ENCODE measurements at regions not wholly inside any gene's neighbourhood (a gene's known extent, or its start where the extent isn't known, plus 50 kb on each side); places are given as distances from the start of the nearest gene placed in this dataset.

DNA sequence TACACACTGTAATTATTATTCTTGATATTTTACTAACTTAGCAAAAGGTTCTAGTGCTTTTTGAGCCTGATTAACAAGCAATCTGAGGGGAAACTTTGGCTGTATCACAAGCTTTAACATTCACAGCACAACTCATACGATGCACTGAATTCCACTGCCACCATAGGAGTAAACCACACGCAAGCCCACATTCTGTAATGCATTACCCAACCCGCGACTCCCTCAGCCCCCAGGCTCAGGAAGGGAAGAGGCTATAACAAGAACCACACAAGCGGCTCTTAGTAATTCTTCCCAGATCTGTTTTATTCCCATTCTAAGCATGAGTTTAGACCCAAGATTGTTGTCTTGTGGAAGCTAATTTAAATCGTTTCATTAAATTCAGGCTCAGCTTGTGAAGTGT is 138.5 kb upstream of the TBL1X start:
- Histone ChIP-seq H3K4me3 (no peak overlapping the region), H3K4me1 (no peaks in the 10 kb centered on the region), H3K27me3 (no peaks in the 10 kb centered on the region), H3K27ac (no peak overlapping the region), H3K9me3 (no peaks in the 10 kb centered on the region), H3K36me3 (no peaks in the 10 kb centered on the region)
- TF ChIP-seq POLR2A (IDR thresholded peaks at IDR 0.05), result no peak
- TF ChIP-seq, protein P1, sequence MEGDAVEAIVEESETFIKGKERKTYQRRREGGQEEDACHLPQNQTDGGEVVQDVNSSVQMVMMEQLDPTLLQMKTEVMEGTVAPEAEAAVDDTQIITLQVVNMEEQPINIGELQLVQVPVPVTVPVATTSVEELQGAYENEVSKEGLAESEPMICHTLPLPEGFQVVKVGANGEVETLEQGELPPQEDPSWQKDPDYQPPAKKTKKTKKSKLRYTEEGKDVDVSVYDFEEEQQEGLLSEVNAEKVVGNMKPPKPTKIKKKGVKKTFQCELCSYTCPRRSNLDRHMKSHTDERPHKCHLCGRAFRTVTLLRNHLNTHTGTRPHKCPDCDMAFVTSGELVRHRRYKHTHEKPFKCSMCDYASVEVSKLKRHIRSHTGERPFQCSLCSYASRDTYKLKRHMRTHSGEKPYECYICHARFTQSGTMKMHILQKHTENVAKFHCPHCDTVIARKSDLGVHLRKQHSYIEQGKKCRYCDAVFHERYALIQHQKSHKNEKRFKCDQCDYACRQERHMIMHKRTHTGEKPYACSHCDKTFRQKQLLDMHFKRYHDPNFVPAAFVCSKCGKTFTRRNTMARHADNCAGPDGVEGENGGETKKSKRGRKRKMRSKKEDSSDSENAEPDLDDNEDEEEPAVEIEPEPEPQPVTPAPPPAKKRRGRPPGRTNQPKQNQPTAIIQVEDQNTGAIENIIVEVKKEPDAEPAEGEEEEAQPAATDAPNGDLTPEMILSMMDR (IDR thresholded peaks at IDR 0.05), result no peak
- no peak for DNase-seq

DNA sequence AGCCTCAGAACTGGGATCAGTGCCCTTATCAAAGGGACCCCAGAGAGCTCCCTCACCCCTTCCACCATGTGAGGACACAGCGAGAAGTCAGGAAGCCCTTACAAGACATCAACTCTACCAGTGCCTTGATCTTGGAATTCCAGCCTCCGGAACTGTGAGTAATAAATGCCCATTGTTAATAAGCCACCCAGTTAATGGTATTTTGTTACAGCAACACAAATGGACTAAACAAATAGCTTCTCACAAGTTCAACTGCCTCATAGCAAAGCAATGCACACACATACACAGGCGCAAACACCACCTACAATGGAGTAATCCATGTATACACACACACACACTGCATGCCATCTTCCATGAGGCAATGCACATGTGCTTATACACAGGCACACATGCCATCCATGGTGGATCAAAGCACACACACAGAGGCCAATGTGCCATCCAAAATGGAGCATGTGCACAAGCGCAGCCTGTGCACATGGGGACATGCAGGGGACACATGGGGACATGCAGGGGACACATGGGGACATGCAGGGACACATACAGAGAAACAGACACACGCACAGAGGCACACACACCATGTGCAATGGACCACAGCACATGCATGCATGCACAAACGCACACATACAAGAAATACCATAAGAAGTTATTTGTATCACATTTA is 137.6 kb upstream of the TBL1X start:
- Histone ChIP-seq H3K36me3 (no peaks in the 10 kb centered on the region), H3K4me3 (no peak overlapping the region), H3K27ac (no peak overlapping the region), H3K4me1 (no peaks in the 10 kb centered on the region), H3K27me3 (no peaks in the 10 kb centered on the region), H3K9me3 (no peaks in the 10 kb centered on the region)
- DNase-seq, result no peak
- no peak for TF ChIP-seq POLR2A (IDR thresholded peaks at IDR 0.05)
- TF ChIP-seq, protein P1 (IDR thresholded peaks at IDR 0.05), result no peak

DNA sequence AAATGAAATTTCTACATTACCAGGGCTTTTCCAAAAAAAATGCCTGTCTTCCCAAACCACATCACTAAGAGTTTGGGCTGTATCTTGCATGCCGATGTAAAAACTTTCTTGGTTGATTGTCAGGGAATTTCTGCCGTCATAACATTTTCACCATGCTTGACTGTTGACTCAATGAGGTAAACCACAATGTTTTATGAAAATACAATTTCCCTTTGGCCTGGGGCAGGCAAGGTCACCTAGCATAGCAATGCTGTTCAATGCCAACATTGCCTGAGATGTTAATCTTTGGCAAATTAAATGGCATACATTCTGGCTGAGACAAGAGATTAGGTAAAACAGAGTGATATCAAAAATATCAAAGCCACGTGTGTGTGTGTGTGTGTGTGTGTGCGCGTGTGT is 137.1 kb upstream of the TBL1X start:
- TF ChIP-seq POLR2A (IDR thresholded peaks at IDR 0.05), result no peak
- TF ChIP-seq, protein P1 (IDR thresholded peaks at IDR 0.05), result no peak
- H3K9me3 ChIP-seq, result no peaks in the 10 kb centered on the region
- H3K4me3 ChIP-seq, result no peak overlapping the region
- no peaks in the 10 kb centered on the region for H3K36me3 ChIP-seq
- H3K27me3 ChIP-seq, result no peaks in the 10 kb centered on the region
- H3K27ac ChIP-seq, result no peak overlapping the region
- DNase-seq, result no peak
- H3K4me1 ChIP-seq, result no peaks in the 10 kb centered on the region

DNA sequence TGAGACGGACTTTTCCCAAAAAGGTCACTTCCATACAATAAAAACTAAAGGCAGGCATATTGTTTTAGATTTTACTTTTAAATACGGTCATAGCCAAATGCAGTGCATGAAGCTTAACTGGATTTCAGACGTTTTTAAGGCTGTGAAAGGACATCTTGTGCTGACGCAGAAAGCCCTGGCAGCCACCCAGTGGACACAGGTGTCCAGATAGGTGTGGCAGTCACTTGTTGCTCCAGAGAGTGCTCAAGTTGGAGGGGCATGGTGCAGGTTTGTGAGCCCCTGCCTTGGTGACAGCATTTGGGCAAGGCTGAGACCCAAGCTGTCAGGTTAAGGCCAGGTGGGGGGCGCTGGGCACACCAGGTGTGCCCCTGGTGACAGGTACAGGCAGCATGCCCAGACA is 135.8 kb upstream of the TBL1X start:
- Histone ChIP-seq H3K27ac (no peak overlapping the region), H3K4me3 (no peak overlapping the region), H3K4me1 (no peaks in the 10 kb centered on the region), H3K9me3 (no peaks in the 10 kb centered on the region), H3K27me3 (no peaks in the 10 kb centered on the region), H3K36me3 (no peaks in the 10 kb centered on the region)
- TF ChIP-seq, protein P1 (IDR thresholded peaks at IDR 0.05), result no peak
- TF ChIP-seq POLR2A (IDR thresholded peaks at IDR 0.05), result no peak
- DNase-seq, result no peak

DNA sequence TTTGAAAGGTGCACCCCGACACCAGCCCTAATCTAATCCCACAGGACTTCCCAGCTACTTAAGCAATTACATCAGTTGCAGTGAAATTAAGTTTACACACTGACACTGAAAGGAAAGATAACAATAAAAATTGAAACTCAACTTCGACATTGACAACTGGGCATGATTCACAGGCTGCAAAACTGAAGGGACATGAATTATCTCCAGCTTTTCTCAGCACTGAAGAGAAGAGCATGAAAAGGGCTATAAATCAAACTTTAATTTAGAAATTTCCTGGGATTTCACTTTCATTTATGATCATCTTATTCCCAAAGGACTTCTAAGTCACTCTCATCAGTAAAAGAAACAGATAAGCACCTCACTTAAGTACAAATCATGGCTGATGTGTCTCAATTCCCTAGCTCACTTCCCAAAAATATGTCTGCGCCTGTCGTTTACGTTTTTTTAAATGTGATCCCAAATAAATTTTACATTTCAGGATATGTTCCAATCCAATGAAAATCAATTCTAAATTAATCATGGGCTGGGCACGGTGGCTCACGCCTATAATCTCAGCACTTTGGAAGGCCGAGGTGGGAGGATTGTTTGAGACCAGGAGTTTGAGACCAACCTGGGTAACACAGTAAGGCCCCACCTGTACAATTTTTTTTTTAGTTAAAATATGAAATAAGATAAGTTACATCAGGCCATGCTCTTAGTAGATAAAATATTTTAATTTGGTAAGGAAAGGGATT is 134.4 kb upstream of the TBL1X start:
- no peaks in the 10 kb centered on the region for H3K36me3 ChIP-seq
- no peaks in the 10 kb centered on the region for H3K9me3 ChIP-seq
- no peaks in the 10 kb centered on the region for H3K27me3 ChIP-seq
- H3K4me3 ChIP-seq, result no peak overlapping the region
- DNase-seq, result no peak
- no peaks in the 10 kb centered on the region for H3K4me1 ChIP-seq
- H3K27ac ChIP-seq, result no peak overlapping the region
- TF ChIP-seq, protein P1 (IDR thresholded peaks at IDR 0.05), result no peak
- TF ChIP-seq POLR2A (IDR thresholded peaks at IDR 0.05), result no peak
